ENCODE measurements at regions not wholly inside any gene's neighbourhood (a gene's known extent, or its start where the extent isn't known, plus 50 kb on each side); places are given as distances from the start of the nearest gene placed in this dataset.
A peak's percentile ranks its signal among the peaks of the same experiment; 100 is the strongest.
"Not testable (repeated sequence)": the region's sequence is repeated elsewhere in the genome, so short reads cannot be mapped to it uniquely, and the experiment has no call there.

DNA sequence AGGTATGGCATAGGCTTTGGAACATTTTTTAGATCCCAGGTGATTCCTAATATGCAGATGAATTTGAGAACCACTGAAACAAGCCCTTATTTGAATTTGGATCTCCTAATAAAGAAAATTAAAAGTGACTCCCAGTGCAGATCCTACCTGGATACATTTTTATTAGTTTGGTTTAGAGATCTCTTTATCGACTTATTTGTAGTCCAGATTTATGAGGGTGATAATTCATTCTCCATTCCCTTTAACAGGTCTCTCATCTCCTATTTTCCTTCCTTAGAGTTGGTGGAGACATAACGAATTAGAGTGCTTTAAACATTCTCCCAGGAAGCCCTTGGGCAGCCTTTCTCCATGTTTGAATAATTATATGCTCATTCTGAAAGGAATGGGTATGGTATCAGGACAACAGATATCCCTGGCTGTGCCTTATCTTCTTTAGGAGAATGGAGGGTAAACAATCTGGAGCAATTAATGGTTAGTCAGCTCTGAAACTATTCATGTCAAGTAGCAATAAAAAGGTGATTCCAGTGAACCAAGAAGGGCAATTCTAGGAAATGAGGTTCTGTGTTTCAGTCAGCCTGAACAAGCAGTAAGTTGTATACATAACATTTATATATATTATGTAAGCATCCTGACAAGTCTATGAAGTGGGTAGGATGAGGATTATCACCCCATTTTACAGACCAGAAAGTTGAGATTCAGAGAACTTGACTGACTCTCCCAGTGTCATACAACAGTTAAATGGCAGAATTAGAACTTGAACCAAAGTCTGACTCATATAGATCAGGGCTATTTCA, 53.9 kb upstream of the RCE1 start:
- no peak for DNase-seq

- DNase-seq, result no peak
These were observed 55.1 kb upstream of the RCE1 start for GRCh38 chr11:66787934-66788758.

DNA sequence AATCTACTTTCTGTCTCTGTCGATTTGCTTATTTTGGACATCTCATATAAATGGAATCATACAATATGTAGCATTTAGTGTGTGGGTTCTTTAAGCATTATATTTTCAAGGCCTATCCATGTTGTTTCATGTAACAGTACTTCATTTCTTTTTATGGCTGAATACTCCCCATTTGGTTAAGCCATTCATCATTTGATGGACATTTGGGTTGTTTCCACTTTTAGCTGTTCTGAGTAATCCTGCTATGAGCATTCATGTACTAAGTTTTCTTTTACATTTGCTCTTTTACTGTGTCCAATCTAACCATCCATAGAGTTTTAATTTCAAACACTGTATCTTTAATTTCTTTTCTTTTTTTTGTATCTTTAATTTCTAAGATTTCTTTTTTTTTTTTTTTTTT, 55.6 kb upstream of the SPTBN2 start:
- DNase-seq, result no peak

DNA sequence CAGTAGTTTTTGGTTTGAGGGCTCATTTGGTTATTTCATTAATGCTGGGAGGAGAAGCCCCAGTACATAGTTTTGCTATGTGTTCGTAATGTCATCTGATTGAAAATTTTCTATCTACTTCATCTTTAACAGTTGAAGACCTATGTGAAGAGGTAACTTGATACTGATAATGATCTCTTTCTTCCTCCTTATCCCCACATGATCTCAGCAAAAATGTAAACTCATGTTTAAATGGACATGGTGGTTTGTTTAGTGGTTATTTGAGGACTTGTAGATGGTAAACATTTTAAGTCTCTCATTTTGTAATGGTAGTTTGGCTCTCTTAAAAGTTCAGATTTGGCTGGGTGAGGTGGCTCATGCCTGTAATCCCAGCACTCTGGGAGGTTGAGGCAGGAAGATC, 53.7 kb upstream of the SPTBN2 start:
- peak in 1 of 5 experiments; percentile 18 for DNase-seq

GRCh38 chr11:66779651-66780050, 50.6 kb upstream of the SPTBN2 start:
- DNase-seq, result not testable (repeated sequence)
